HG02642 (cell line): ENCODE measurements at regions not wholly inside any gene's neighbourhood (a gene's known extent, or its start where the extent isn't known, plus 50 kb on each side); places are given as distances from the start of the nearest gene placed in this dataset.

ENCODE experiments used
- ATAC-seq: cut with Tn5 transposase; IDR thresholded peaks from one replicate; pipeline ENCODE4 v1.9.1; 2021; ENCODE audit warnings: mild to moderate bottlenecking; ENCODE audit not compliant: unreplicated experiment, poor library complexity

GRCh38 chr2:15761056-15761455 lies 169.4 kb downstream of the DDX1 start:
- no peak for ATAC-seq

GRCh38 chr2:15761910-15762309 lies 170.2 kb downstream of the DDX1 start:
- ATAC-seq = no peak

DNA sequence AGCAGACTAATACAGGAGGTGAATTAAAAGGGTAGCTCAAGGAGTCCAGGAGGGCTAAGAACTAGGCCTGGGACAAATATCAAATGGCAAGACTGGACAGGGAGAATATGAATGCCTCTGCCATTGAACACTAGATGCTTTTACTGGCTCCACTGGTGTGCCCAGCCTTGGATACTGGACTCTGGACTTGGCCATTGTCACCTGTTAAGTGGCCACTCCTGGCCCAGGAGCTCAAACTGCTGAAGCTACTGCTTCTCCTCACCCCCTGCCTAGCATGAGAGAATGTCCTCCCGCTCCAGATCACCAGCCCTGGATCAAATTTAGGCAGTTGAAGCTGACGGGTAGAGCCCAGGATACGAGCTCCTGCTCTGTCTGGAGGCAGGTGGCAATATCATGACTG lies 170.8 kb downstream of the DDX1 start:
- ATAC-seq = no peak

- no peak for ATAC-seq
Observed at GRCh38 chr2:15763106-15763821, 171.6 kb downstream of the DDX1 start.

DNA sequence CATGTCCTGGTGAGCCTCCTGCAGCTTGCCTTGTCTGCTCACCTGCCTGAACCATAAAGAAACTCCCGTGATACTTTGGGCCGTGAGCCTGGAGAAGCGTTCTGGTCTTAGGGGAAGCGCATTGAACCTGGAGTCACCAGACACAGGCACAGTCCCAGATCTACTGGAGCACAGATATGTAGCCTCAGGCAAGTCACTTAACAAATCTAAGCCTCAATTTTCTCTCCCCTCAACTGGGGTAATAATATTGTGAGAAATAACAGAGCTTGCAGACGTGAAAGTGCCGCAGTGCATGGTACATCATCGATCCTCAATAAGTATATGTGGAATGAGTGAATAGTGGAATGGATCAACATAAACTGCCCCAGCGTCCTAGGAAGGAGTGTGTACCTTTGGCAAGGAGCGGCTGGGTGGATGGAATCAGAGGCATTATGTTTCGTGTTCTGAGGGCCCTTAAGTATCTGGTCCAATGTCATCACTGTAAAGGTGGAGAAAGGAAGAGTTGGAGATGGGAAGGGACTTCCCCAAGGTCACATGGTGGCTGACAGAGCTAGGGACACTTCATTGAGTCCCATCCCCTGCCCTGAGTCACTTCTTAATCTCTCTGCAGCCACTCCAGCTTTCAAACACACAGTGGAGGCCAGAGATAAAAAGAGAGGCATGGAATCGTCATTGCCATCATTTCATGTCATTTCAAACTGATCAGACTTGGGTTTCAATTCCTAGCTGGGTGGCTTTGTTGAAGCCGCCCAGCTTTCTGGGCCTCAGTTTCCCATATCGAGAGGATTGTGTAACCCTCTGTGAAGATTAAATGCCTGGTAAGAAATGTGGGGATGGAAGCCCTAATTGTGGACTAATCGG lies 172.4 kb downstream of the DDX1 start:
- no peak for ATAC-seq

DNA sequence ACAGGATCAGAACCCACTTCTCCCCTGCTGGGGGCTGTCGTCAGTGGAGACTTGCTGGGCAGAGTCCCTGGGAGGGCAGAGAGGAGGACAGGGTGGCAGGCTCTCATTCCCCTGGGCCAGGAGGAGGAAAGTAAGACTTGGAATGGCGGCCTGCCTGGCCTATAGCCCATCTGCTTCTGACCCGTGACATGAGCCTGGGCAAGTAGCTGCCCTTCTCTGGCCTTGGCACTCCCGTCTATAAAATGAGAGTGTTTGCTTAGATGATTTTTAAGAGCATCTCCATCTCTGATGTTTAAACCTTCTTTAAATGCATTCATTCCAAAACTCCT lies 173.0 kb downstream of the DDX1 start:
- no peak for ATAC-seq

- no peak for ATAC-seq
Observed at GRCh38 chr2:15765211-15765610, 173.5 kb downstream of the DDX1 start.

GRCh38 chr2:15765686-15766302 lies 174.1 kb downstream of the DDX1 start:
- ATAC-seq = no peak

GRCh38 chr2:15766303-15766861 lies 174.0 kb upstream of the MYCN start:
- no peak for ATAC-seq

DNA sequence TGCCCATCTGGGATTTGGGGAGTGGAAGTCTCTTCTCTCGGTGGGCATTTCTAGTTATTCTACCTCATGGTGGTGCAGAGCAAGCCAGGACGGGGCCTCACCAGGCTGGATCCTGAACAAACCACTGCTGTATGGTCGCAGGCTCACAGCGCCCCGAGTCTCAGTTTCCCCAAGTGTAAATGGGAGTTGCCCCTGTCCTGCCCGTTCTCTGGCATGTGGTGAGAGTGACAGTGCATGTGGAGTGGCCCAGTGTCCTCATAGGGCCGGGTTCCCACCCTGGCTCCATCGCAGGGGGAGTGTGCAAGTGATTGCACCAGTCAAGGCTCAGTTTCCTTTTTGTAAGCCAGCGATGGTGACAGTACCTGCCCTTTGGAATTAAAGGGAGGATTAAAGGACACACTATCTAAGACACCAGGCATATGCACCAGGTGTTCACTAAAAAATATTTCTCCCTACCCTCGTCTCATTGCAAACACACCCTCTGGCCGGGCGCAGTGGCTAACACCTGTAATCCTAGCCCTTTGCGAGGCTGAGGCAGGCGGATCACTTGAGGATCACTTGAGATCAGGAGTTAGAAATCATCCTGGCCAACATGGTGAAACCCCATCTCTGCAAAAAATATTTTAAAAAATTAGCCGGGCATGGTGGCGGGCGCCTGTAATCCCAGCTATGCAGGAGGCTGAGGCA lies 173.3 kb upstream of the MYCN start:
- ATAC-seq = no peak

- ATAC-seq = no peak
Observed at GRCh38 chr2:15767679-15768078, 172.7 kb upstream of the MYCN start.

- ATAC-seq = no peak
Observed at GRCh38 chr2:15768142-15768541, 172.2 kb upstream of the MYCN start.

- ATAC-seq = no peak
Observed at GRCh38 chr2:15768615-15769014, 171.7 kb upstream of the MYCN start.

DNA sequence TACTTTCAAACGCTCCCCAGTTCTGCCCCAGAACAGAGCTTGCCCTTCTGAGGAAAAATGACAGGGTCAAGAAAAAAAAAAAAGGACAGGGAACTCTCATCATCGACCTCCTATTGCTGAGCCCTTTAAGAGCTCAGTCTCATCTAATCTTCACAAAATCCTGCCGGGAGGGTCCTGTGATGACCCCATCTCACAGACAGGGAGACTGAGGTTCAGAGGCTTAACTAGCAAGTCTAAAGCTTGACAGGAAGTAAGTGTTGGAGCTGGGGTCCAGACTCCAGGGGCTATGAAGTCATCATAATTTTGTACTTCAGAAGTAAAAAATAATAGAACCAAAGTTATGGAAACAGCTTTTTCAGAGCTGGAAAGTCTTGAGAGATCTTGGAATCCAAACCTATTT lies 171.1 kb upstream of the MYCN start:
- ATAC-seq = no peak

- no peak for ATAC-seq
Observed at GRCh38 chr2:15769676-15770547, 170.4 kb upstream of the MYCN start.

- no peak for ATAC-seq
Observed at GRCh38 chr2:15770606-15771005, 169.7 kb upstream of the MYCN start.

- no peak for ATAC-seq
Observed at GRCh38 chr2:15771124-15771523, 169.2 kb upstream of the MYCN start.

DNA sequence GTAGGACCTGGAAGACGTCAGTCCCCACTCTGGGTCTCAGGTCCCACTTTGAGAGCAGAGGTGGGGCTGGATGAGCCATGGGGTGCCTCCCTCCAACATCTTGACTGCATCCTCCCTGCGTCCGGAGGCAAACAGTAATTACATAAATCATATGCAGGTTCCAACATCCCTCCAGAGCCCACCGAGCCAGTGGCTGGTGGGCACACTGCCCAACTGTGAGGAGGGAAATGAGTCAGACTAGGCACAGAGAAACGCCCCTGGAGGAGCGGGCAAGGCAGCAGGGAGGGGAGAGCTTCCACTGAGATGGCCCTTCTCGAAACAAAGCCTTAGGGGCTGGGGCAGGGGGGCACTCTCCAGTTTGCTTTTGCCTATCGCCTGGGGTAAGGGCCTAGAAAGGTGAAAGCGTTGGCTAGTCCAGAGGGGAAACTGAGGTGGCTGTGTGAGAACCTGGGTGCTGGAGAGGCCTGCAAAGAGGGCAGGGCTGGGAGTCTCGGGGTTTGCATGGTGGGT lies 168.2 kb upstream of the MYCN start:
- no peak for ATAC-seq

DNA sequence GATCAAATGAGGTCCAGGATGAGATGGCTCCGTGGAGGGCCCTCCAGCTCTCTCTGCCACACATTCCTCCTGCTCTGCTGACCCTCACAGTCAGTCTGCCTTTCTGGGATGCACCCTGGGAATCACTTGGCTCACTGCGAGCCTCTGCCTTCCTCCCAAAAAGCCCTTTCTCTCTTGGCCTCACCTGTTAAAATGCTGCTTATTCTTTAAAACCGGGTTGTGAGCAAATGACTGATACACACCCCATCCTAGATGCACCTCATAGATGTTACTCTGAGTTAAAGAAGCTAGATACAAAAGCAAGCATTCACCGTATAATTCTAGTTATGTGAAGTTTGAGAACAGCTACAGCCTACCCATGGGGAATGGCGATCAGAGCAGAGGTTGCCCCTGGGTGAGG lies 167.7 kb upstream of the MYCN start:
- no peak for ATAC-seq
